GM12801 (cell line): ENCODE measurements at regions not wholly inside any gene's neighbourhood (a gene's known extent, or its start where the extent isn't known, plus 50 kb on each side); places are given as distances from the start of the nearest gene placed in this dataset.

Experiments
- CTCF ChIP-seq: IDR thresholded peaks from one replicate; pipeline ENCODE4 v1.5.1; 2011; ENCODE audit warnings: control low read depth; ENCODE audit not compliant: insufficient read length; ENCODE audit errors: extremely low read depth

GRCh38 chr4:110808351-110808878, 185.5 kb upstream of the PITX2 start:
- TF ChIP-seq CTCF, result no peak

DNA sequence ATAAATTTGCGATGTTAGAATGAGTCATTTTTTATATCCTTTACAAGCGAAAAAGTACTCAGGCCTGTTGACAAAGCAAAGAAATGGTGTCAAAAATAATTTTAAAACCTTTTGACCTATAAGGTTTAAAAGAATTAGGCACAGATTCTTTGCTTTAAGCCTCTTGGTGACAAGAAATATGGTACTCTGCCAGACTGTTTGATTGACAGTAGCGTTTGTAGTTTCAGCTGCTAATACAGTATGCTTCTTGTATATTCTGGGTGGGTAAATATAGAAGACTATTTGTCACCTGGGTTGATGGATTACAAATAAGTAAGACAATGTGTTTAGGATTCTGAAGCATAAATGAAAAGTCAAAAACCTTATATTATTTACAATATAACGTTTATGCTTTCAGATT, 193.1 kb upstream of the PITX2 start:
- TF ChIP-seq CTCF, result no peak

GRCh38 chr4:110816367-110816766, 193.5 kb upstream of the PITX2 start:
- TF ChIP-seq CTCF, result no peak

DNA sequence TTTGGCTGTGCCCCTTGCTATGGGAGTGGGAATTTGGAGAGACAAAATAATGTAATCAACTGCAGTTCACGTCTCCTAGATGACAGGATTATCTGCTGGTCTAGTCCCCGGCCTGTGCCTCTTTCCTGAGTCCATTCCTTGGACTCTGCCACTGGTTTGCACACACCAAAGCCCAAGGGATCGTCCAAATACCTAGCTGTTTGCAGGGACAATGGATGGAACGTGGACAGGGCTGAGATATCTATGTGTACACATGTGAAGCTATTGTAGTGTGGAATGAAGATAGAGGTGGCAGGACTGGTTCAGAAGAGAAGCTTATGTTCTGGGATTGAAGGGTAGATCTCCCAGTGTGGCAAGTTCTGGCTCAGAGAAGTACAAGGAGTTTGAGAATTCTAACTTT, 198.3 kb upstream of the PITX2 start:
- no peak for TF ChIP-seq CTCF

GRCh38 chr4:110823251-110823650, 200.4 kb upstream of the PITX2 start:
- no peak for TF ChIP-seq CTCF

DNA sequence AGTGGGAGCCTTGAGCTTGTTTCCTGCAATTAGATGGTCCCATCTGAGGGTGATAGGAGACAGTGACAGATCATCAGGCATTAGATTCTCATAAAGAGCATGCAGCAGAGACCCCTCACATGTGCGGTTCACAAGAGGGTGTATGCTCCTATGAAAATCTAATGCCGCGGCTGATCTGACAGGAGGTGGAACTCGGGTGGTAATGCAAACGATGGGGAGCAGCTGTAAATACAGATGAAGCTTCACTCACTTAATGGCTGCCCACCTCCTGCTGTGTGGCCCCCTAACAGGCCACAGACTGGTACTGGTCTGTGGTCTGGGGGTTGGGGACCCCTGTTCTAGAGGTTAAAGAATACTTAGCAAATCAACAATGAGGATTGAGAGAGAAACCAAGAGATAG, 201.5 kb upstream of the PITX2 start:
- no peak for TF ChIP-seq CTCF

- no peak for TF ChIP-seq CTCF
These were observed 203.8 kb upstream of the PITX2 start for GRCh38 chr4:110826656-110827055.

DNA sequence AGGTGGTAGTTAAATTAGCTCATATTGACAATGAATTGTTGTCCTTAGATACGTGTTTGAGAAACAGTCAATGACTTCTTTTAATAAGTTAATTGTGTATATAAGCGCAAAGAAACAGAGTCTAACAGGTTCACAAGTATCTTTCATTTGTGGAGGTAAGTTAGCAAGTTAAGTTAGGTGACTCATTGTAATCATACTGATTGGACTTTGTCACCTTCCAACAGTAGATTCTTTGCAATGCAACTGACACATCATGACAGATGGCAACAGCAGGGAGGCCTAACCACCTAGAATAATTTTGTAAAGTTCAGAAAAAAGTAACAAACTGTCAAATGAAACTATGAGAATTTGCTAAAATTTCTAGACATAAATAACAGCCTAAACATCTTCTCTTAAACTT, 207.6 kb upstream of the PITX2 start:
- no peak for TF ChIP-seq CTCF
